GM18861 (cell line): ENCODE measurements at regions not wholly inside any gene's neighbourhood (a gene's known extent, or its start where the extent isn't known, plus 50 kb on each side); places are given as distances from the start of the nearest gene placed in this dataset.
"Not testable (repeated sequence)": the region's sequence is repeated elsewhere in the genome, so short reads cannot be mapped to it uniquely, and the experiment has no call there.

Source experiments
- ATAC-seq: cut with Tn5 transposase; IDR thresholded peaks from one replicate; pipeline ENCODE4 v1.9.1; 2021; ENCODE audit not compliant: unreplicated experiment

DNA sequence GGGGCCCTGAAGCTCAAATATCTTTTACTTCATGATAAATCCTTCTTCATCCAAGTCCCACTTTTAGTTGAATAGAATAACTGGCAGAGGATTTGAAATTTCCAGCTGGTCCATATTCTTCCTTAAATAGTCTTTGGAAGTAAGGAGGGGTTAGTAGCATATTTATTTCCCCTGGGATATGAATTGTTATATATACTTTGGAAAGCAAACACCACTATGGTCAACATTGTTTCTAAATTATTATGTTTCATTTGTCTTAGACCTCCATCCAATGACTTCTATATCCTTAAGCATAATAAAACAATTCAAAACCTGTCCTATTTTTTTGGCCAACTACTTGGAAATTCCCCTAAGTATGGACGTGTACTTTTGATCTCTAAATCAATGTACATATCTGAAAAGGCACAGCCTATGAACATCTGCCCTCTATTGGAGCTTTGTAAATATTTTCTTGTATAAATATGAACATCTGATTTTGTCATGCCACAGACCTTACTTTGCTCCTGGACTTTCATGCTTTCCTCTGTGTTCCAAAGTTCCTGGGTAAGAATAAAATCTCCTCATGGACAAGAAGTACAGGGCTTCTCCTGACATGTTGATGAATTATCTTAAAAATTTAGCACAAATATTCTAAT lies 1212.0 kb downstream of the GALC start:
- ATAC-seq, result no peak

- ATAC-seq, result no peak
Observed at GRCh38 chr14:86780461-86780860, 1212.5 kb downstream of the GALC start.

DNA sequence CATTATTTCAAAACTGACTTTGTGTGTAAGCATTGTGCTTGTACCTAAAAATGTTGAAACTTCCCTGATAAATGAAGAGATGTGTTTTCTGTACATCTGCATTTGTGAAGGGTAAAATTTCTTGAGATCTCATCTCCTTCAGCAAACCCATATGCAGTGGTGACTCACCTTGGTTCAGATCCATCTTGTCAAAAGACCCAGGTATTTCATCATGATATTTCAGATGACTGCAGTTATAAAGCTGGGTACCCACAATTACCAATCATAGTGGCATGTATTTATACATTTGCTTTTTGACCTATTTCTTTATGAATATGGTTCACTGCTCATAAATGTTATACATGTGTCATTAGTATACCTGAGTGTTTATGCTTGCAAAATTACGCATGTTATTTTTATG lies 1213.6 kb downstream of the GALC start:
- ATAC-seq, result no peak

DNA sequence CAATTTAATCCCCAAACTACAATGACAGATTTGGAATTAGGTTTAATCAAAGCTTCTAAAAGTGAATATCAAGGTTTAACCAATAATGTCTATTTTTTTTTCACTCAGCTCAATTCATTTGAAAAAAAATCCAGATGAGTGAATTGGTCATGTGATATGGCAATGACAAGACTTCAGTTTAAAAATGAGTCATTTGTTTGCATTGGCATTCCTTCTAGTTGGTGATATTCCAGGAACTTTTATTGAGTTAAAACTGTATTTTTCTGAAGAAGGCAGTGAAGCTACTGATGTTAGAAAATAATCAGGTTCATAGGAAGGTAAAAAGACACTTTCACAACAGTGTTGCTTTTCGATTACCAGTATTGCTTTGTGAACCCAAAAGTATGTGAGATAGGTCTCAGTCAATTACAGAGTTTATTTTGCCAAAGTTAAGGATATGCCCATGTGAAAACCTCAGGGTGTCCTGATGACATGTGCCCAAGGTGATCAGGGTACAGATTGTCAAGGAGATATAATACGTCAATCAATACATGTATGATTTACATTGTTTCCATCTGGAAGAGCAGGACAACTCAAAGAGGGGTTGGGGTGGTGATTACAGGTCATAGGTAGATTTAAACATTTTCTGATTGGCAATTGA lies 1214.9 kb downstream of the GALC start:
- no peak for ATAC-seq

DNA sequence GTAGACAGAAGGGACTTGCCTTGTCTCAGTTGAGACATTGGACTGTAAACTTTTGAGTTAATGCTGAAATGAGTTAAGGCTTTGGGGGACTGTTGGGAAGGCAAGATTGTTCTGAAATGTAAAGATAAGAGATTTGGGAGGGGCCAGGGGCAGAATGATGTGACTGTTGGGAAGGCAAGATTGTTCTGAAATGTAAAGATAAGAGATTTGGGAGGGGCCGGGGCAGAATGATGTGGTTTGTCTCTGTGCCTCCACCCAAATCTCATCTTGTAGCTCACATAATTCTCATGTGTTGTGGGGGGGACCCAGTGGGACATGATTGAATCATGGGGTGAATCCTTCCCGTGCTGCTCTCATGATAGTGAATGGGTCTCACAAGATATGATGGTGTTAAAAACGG lies 1217.1 kb downstream of the GALC start:
- not testable (repeated sequence) for ATAC-seq

DNA sequence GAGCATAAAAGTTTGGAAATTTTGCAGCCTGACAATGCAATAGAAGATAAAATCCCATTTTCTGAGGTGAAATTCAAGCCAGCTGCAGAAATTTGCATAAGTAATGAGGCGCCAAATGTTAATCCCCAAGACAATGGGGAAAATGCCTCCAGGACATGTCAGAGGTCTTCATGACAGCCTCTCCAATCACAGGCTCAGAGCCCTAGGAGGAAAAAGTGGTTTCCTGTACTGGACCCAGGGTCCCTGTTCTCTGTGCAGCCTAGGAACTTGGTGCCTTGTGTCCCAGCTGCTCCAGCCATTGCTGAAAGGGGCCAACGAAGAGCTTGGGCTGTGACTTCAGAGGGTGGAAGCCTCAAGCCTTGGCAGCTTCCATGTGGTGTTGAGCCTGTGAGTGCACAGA lies 1218.1 kb downstream of the GALC start:
- no peak for ATAC-seq

DNA sequence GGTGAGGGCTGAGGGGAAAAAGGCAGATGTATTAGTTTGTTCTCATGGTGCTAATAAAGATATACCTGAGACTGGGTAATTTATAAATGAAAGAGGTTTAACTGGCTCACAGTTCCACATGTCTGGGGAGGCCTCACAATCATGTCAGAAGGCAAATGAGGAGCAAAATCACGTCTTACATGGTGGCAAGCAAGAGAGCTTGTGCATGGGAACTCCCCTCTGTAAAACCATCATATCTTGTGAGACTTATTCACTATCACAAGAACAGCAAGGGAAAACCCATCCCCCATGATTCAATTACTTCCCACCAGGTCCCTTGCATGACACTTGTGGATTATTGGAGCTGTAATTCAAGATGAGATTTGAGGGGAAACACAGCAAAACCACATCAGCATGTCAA lies 1220.9 kb downstream of the GALC start:
- no peak for ATAC-seq

- ATAC-seq, result no peak
Observed at GRCh38 chr14:86770186-86770585, 1222.8 kb downstream of the GALC start.

DNA sequence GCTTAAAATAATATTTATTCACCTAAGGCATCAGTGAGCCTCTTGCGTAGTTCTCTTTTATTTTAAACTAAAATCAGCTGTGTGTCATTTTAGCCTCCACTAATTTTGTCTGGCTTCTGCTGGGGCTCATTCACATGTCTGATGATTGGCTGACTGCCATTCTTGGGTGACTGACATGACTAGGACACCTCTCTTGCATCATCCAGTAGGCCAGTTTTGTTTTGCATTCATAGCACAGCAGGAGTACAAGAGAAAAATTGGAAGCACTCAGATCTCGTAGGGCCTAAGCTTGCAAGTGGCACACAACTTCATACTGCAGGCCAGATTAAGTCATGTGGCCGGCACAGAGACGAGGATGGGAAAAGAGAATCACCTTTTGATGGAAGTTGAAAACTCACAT lies 1226.5 kb downstream of the GALC start:
- ATAC-seq, result no peak

GRCh38 chr14:86761611-86762010 lies 1231.4 kb downstream of the GALC start:
- no peak for ATAC-seq

DNA sequence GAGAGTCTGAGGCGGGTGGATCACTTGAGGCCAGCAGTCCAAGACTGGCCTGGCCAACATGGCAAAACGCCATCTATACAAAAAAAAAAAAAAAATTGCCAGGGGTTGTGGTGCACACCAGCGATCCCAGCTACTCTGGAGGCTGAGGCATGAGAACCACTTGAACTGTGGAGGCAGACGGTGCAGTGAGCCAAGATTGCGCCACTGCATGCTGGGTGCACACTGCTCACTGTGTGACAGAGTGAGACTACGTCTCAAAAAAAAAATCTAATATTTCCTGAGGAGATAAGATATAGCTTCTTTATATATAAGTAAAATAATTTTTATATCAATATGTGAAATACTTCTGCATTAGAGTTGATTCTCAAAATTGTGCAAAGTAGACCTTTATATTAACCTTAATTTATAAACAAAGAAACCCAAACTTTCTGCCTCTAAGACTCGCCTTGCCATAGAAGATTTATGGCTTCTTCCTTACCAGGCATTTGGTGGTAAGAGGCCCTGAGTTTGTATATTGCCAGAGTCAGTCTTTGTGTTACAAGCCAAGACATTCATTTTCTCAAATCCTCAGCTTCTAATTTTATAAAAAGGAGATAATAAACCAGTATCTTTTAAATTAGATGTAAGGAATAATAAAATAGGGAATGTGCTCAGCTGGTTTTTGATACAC lies 1226.7 kb downstream of the FLRT2 start:
- no peak for ATAC-seq

DNA sequence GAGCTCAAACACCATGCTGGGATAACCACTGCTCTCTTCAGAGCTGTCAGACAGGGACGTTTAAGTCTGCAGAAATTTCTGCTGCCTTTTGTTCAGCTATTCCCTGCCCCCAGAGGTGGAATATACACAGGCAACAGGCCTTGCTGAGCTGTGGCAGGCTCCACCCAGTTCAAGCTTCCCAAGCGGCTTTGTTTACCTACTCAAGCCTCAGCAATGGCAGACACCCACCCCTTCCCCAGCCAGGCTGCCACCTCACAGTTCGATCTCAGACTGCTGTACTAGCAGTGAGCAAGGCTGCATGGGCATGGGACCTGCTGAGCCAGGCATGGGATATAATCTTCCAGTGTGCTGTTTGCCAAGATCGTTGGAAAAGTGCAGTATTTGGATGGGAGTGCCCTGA lies 1220.5 kb downstream of the FLRT2 start:
- not testable (repeated sequence) for ATAC-seq

DNA sequence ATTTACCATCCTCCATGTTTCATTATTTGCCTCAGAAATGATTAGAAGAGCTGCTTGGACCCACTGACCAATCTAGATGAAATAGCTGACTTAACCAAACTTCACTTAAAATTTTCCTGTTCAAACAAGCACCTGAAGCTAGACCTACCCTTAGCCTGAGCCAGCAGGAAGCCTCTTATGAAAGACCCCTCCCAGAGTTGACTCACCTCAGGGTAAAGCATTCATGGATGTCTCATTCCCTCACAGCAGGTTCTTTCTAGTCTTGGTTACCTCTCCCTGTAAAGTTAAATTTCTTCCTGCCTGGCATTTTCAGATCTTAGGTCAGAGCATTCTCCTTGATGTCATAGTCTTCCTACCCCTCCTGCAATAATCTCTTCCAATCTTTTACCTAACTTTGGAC lies 1209.8 kb downstream of the FLRT2 start:
- no peak for ATAC-seq

- not testable (repeated sequence) for ATAC-seq
Observed at GRCh38 chr14:86731427-86731826, 1201.5 kb downstream of the FLRT2 start.

DNA sequence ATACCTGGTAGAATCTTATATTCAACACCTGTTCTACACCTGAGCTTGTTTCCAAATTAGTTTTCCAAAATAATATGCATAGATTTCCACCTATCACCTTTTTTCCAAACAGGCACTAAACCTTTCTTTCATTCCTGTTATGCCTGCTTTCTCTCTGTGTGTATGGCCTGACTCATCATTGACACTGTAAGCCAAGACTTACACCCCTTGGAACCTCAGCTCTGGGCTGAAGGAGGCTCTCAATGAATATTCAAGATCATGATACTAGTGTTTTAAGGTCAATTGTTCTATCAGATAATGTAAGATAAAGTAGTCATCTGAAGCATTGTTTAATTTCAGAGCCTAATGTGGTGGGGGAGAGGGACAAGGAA lies 1193.3 kb downstream of the FLRT2 start:
- ATAC-seq, result no peak

- ATAC-seq, result no peak
Observed at GRCh38 chr14:86722612-86723253, 1192.8 kb downstream of the FLRT2 start.

- ATAC-seq, result no peak
Observed at GRCh38 chr14:86714575-86714974, 1184.6 kb downstream of the FLRT2 start.

GRCh38 chr14:86714153-86714552 lies 1184.2 kb downstream of the FLRT2 start:
- ATAC-seq, result no peak

GRCh38 chr14:86712727-86713126 lies 1182.8 kb downstream of the FLRT2 start:
- no peak for ATAC-seq

DNA sequence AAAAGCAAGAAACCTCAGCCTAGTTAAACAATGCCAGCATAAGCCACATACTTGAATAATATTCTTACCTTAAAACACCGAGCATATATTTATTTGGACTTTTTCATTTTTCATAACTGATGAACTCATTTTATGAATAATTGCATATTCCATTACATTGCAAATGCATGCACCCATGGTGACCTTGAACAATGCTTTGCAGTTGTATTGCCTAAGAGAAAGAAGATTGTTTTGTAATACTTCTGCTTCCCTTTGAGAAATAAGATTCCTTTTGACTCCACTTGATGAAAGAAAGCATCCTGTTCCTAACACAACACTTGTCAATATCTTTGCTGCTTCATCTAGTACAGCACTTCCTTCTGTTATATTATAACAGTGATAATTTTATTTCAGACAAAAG lies 1182.2 kb downstream of the FLRT2 start:
- no peak for ATAC-seq

GRCh38 chr14:86708846-86709339 lies 1178.9 kb downstream of the FLRT2 start:
- no peak for ATAC-seq

DNA sequence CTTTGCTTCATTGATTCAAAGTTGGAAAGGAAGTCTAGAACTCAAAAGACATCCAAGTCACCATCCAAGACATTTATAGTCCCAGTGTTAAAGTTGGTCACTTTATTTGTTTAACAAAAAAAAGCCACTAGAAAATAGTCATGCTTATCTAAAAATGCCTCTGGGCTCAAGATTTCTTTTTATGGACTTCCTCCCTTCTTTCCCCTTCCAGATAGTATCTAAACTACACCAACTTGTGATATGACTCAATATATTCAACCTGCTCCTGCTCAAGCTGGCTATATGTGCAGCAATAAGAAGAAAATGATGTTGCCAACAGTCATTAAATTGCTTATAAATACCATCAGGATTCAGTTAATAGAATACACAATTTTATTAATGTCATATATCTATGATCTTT lies 1177.1 kb downstream of the FLRT2 start:
- ATAC-seq, result no peak
